DND-41 (cell line): ENCODE measurements at regions not wholly inside any gene's neighbourhood (a gene's known extent, or its start where the extent isn't known, plus 50 kb on each side); places are given as distances from the start of the nearest gene placed in this dataset.

Experiments used
- EZH2 ChIP-seq: IDR thresholded peaks from 3 replicates; pipeline ENCODE4 v1.6.1; 2012; ENCODE audit warnings: borderline replicate concordance, low read depth, mild to moderate bottlenecking, moderate library complexity, low read length, inconsistent platforms; ENCODE audit not compliant: severe bottlenecking
- TF ChIP-seq, protein P1 (sequence below): IDR thresholded peaks from 2 replicates; pipeline ENCODE4 v1.5.1; 2012; ENCODE audit warnings: borderline replicate concordance, low read length, moderate library complexity, mild to moderate bottlenecking; ENCODE audit not compliant: poor library complexity, severe bottlenecking; ENCODE audit errors: extremely low read depth

DNA sequence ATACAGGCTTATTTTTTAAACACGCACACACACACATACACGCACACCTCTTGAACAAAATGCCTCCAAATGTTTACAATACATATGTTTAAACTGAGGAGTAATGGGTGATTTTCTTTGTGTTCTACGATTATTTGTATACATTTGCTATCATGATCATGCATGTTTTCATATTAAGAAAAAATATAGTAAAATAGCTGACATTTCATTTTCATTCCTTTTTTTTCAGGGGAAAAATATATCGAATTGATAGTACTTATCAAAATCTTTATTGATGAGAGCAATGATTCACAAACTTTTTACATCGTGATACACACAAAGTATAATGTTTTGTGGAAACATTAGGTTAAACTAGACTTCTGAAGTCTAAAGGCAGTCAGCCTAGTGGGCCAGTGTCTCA, 618.9 kb downstream of the TECRL start:
- TF ChIP-seq, protein P1, sequence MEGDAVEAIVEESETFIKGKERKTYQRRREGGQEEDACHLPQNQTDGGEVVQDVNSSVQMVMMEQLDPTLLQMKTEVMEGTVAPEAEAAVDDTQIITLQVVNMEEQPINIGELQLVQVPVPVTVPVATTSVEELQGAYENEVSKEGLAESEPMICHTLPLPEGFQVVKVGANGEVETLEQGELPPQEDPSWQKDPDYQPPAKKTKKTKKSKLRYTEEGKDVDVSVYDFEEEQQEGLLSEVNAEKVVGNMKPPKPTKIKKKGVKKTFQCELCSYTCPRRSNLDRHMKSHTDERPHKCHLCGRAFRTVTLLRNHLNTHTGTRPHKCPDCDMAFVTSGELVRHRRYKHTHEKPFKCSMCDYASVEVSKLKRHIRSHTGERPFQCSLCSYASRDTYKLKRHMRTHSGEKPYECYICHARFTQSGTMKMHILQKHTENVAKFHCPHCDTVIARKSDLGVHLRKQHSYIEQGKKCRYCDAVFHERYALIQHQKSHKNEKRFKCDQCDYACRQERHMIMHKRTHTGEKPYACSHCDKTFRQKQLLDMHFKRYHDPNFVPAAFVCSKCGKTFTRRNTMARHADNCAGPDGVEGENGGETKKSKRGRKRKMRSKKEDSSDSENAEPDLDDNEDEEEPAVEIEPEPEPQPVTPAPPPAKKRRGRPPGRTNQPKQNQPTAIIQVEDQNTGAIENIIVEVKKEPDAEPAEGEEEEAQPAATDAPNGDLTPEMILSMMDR: no peak
- no peak for TF ChIP-seq EZH2
